ENCODE measurements at regions not wholly inside any gene's neighbourhood (a gene's known extent, or its start where the extent isn't known, plus 50 kb on each side); places are given as distances from the start of the nearest gene placed in this dataset.

DNA sequence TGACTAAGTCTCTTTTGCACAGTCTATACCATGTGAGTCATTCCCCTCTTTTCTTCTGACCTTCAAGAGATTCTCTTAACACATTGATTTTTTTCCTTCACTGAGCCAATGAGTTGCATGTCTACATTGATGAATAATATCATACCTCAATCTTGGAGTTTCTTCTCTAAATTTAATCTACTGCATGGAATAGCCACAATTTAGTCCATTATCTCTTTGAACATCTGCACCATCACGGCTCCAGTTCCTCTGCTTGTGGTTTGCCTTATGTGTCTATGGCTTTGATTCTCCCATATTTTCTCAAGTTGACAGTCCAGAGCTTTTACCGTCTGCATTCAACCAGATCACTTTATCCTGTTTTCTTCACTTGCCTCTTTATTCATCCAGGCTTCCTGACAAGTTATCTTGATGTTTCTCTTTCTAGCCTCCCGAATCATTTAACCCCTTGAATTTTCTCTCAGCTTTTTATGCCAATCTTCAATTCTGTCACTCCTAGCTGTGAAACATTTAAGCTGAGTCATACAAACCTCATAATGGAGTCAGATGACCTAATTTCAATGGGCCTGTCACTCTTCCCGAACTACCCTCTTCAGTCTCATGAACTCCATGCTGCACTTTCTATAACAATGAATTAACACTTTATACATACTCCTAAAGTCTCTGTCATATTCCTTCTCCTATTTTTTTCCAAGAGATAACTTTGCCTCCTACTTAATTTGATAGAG, 222.3 kb downstream of the CPE start:
- Mint-ChIP-seq H3K27ac (no peak overlapping the region), H3K36me3 (ENCODE audit: low read depth) (no peaks in the 10 kb centered on the region), H3K9me3 (no peaks in the 10 kb centered on the region), H3K4me3 (no peak overlapping the region), H3K4me1 (no peaks in the 10 kb centered on the region), H3K27me3 (peaks cover 1% of the 10 kb centered on the region)
- intact Hi-C loops (cut with micrococcal nuclease), result no loop called here
- DNase-seq, result no peak

DNA sequence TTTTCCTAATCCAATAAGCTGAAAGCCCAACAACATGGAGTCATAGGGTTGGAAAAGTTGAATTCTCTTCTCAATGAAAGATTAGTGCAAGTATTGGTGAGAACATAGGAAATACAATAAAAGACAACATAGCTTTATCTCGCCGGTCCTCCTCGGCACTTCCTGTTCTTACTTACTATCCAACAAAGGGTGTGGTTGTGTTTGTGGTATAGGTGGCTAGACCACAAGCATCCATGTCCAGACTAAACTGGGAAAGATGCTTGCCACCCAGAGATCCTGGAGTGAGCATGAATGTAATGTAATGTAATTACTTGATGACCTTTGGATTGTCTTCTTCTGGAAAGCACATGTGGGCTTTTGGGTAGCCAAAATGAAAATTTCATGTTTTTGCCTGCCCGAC, 223.8 kb downstream of the CPE start:
- H3K4me3 Mint-ChIP-seq, result no peak overlapping the region
- no peaks in the 10 kb centered on the region for H3K4me1 Mint-ChIP-seq
- H3K27me3 Mint-ChIP-seq, result peaks cover 1% of the 10 kb centered on the region
- no peak for DNase-seq
- H3K36me3 Mint-ChIP-seq (ENCODE audit: low read depth), result no peaks in the 10 kb centered on the region
- H3K27ac Mint-ChIP-seq, result no peak overlapping the region
- peaks cover 3% of the 10 kb centered on the region for H3K9me3 Mint-ChIP-seq
- intact Hi-C loops (cut with micrococcal nuclease), result no loop called here

DNA sequence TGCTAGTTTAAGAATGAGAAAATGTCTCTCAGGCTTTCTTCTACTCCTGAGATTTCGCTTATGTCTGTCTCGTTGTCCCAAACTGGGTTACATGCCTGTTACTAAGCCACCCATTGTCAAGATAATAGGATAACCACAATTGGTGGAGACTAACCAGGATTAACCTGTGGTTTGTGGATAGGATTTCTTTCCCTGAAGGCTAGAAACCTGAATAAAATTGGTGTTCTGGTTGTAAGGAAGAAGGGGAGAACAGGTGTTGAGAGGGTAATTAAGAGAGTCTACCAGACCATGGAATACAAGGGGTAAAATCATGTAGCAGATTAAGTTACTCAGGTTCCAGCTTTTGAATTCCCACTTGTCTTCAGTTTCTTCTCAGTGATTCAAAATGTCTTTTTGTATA, 225.4 kb downstream of the CPE start:
- no peak for DNase-seq
- Mint-ChIP-seq H3K4me3 (no peak overlapping the region), H3K27ac (no peak overlapping the region), H3K4me1 (no peaks in the 10 kb centered on the region), H3K9me3 (peaks cover 3% of the 10 kb centered on the region), H3K36me3 (ENCODE audit: low read depth) (no peaks in the 10 kb centered on the region), H3K27me3 (peaks cover 5% of the 10 kb centered on the region)
- intact Hi-C loops (cut with micrococcal nuclease), result no loop called here

DNA sequence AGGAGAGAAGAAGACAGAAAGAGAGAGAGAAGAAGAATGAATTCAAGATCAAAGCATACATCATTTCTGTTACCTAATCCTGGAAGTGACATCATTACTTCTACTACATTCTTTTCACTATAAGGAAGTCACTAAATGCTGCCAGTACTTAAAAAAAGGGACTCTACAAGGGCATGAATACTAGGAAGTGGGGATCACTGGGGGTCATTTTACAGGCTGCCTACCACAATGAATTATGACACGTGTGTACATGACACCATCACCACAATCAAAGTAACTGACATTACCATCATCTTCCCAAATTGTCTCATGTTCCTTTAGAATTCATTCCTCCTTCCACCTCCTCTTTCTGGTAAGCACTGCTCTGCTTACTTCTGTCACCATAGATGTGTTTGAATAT, 227.0 kb downstream of the CPE start:
- intact Hi-C loops (cut with micrococcal nuclease), result no loop called here
- DNase-seq, result no peak

DNA sequence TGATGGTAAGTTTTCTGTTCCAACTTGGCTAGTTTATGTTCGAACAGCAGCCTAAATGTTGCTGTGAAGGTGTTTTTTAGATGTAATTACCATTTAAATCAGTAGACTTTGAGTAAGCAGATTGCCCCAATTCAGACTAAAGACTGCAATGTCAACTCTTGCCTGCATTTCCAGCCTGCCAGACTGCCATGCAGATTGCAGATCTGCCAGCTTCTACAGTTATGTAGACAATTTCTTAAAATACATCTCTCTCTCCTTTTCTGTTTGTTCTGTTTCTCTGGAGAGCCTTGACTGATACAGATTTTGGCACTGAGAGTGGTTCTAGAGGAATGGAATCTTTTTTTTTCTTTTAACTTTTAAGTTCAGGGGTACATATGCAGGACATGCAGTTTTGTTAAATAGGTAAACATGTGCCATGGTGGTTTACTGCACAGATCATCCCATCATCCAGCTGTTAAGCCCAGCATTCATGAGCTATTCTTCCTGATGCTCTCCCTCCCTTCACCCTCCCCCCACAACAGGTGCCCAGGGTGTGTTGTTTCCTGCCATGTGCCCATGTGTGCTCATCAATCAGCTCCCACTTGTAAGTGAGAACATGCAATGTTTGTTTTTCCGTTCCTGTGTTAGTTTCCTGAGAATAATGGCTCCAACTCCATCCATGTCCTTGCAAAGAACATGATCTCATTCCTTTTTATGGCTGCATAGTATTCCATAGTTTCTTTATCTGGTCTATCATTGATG, 227.8 kb downstream of the CPE start:
- peaks cover 5% of the 10 kb centered on the region for H3K4me1 Mint-ChIP-seq
- intact Hi-C loops (cut with micrococcal nuclease), result no loop called here

More for the DNA sequence above, 227.0 kb downstream of the CPE start:
- Mint-ChIP-seq H3K4me3 (no peak overlapping the region), H3K9me3 (peaks cover 3% of the 10 kb centered on the region), H3K27me3 (peaks cover 6% of the 10 kb centered on the region), H3K27ac (no peak overlapping the region), H3K4me1 (peaks cover under 1% of the 10 kb centered on the region), H3K36me3 (ENCODE audit: low read depth) (no peaks in the 10 kb centered on the region)

DNA sequence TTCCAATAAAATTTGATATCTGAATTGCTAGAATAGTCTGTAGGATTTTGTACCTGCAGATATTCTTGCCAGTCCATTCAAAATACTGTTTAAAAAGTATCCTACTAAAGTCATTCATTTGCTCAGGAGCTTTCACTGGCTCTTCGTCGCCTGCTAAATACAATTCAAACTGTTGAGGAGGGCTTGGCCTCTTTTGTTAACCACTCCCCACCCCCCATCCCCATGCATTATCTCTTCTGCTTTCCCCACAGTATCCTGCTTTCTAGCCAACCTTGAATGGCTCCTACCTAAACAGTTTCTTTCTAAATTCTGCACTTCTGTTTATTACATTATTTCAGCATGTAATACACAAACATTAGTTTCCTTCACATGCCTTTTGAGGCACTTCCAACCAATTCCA, 230.8 kb downstream of the CPE start:
- Mint-ChIP-seq H3K9me3 (peaks cover 3% of the 10 kb centered on the region), H3K4me1 (peaks cover 17% of the 10 kb centered on the region), H3K27me3 (peaks cover 5% of the 10 kb centered on the region), H3K36me3 (ENCODE audit: low read depth) (no peaks in the 10 kb centered on the region), H3K4me3 (no peak overlapping the region), H3K27ac (no peak overlapping the region)
- no peak for DNase-seq
- intact Hi-C loops (cut with micrococcal nuclease), result loop anchor here (5.0 kb wide), 1 partner anchor 42 kb away; no protein-coding TSS in a partner anchor

More for the DNA sequence above, 227.8 kb downstream of the CPE start:
- no peak overlapping the region for H3K4me3 Mint-ChIP-seq
- DNase-seq, result no peak
- peaks cover 6% of the 10 kb centered on the region for H3K27me3 Mint-ChIP-seq
- H3K36me3 Mint-ChIP-seq (ENCODE audit: low read depth), result no peaks in the 10 kb centered on the region
- no peak overlapping the region for H3K27ac Mint-ChIP-seq
- H3K9me3 Mint-ChIP-seq, result peaks cover 3% of the 10 kb centered on the region

DNA sequence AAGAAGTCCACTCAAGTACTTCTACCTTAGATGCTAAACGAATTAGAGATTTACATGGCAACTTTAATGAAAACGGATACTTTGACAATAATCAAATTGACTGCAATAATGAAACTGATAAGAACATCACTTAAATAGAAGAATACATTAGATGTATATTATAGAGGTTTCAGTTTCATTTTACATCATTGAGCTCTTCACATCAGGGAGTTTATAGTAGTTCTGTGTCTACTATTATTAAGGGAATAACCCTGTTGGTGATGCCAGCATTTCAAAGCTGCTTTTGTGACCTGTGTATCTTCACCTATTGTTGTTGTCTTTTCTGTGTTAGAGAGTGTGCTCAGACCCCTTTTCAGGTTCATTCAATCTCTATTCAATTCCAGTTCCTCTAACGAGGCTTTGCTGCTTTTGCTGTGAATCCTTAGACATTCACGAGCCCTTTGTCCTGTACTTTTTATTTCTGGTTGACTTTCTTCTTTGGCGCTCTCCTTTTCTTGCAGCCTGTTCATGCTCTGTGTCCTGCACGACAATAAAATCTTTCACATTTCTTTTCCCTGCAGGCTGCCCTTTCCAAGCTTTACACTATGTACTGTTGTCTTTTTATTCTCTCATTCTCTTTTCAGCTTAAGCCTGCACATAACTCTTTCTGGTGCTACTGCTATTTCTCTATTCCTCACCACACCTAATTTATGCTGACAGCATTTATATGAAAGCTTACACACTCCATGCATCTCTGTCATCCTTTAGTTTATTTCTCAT, 232.1 kb downstream of the CPE start:
- Mint-ChIP-seq H3K36me3 (ENCODE audit: low read depth) (no peaks in the 10 kb centered on the region), H3K9me3 (peaks cover 3% of the 10 kb centered on the region), H3K27ac (no peak overlapping the region), H3K27me3 (peaks cover 4% of the 10 kb centered on the region), H3K4me3 (no peak overlapping the region), H3K4me1 (peaks cover 17% of the 10 kb centered on the region)
- intact Hi-C loops (cut with micrococcal nuclease), result loop anchor here (5.0 kb wide), 1 partner anchor 44 kb away; no protein-coding TSS in a partner anchor
- DNase-seq, result no peak

DNA sequence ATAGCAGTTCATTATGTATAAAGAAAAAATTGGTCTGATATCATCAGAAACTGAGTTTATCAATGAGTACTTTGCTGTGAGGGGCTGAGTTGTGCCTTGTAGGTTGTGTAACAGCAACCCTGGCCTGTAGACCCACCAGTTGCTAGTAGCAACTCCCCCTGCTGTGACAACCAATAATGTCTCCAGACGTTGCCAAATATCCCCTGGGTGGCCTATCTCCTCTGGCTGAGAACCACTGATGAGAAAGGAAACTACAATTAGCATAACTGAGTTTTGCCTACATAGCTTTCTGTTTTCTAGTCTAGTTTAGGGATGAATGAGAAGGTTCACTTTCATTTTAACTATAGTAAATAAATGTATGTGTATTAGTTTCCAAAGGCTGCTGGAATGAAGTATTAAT, 234.1 kb downstream of the CPE start:
- peak overlapping the region; percentile 3 for H3K27ac Mint-ChIP-seq
- no peak overlapping the region for H3K4me3 Mint-ChIP-seq
- intact Hi-C loops (cut with micrococcal nuclease), result loop anchor here (5.0 kb wide), 1 partner anchor 46 kb away; no protein-coding TSS in a partner anchor
- no peaks in the 10 kb centered on the region for H3K9me3 Mint-ChIP-seq
- peaks cover 17% of the 10 kb centered on the region for H3K4me1 Mint-ChIP-seq
- peak; percentile 66 for DNase-seq
- H3K36me3 Mint-ChIP-seq (ENCODE audit: low read depth), result no peaks in the 10 kb centered on the region
- H3K27me3 Mint-ChIP-seq, result peaks cover 4% of the 10 kb centered on the region

DNA sequence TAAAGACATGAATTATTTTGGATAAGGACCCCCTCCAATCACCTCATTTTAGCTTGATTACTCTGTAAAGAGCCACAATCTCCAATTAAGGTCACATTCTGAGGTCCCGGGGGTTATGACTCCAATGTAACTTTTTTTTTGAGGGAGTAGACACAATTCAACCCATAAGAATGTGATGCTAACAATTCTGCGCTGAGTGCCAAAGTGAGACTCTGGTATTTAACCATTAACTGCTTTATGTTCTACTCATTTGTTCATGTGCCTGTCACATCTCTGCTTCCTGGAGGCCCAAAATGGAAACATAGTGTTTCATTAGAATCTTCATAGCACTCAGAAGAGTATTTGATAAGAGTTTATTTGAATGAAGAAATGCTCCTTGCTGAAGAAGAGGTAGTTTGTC, 234.8 kb downstream of the CPE start:
- intact Hi-C loops (cut with micrococcal nuclease), result loop anchor here (5.0 kb wide), 1 partner anchor 46 kb away; no protein-coding TSS in a partner anchor
- Mint-ChIP-seq H3K27me3 (peaks cover 2% of the 10 kb centered on the region), H3K9me3 (peaks cover 4% of the 10 kb centered on the region), H3K27ac (peak overlapping the region; percentile 42), H3K4me3 (peak overlapping the region; percentile 5), H3K36me3 (ENCODE audit: low read depth) (no peaks in the 10 kb centered on the region), H3K4me1 (peaks cover 17% of the 10 kb centered on the region)
- DNase-seq, result no peak

DNA sequence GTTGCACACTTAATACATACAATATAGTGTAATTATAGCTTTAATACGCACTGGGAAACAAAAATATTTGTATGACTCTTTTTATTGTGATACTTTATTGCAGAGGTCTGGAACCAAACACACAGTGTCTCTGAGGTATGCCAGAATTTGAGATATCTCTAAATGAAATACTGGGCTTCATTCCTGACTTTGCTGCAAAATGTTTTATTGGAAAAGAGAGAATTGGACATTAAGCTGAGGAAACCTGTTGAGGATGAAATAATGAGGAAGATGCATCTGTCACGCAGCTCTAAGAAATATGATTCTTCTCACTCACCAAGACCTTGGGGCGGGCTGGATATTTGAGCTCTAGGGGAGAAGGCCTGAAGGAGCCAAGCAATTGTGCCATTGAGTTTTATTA, 242.1 kb downstream of the CPE start:
- H3K27ac Mint-ChIP-seq, result no peak overlapping the region
- H3K27me3 Mint-ChIP-seq, result peaks cover 1% of the 10 kb centered on the region
- H3K36me3 Mint-ChIP-seq (ENCODE audit: low read depth), result no peaks in the 10 kb centered on the region
- H3K4me1 Mint-ChIP-seq, result peaks cover 4% of the 10 kb centered on the region
- H3K4me3 Mint-ChIP-seq, result no peak overlapping the region
- peaks cover 10% of the 10 kb centered on the region for H3K9me3 Mint-ChIP-seq
- intact Hi-C loops (cut with micrococcal nuclease), result no loop called here
- DNase-seq, result no peak

DNA sequence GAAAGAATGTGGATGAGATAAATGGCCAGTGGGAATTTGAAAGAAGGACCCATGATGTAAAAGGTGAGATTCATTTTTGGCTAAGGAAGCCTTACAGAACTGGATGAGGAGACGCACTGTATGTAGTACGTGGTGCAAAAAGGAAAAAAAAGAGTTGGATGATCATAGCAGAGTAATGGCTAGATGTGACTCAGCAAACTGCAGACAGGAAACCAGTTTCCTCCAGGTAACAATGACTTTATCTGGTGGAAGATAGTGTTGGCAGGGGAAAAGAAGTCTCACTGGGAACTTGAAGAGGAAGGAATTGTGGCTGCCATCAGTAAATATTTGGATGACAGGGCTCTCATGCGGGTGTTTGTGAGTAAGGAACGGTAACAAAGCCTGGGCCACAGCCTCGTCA, 243.2 kb downstream of the CPE start:
- Mint-ChIP-seq H3K36me3 (ENCODE audit: low read depth) (no peaks in the 10 kb centered on the region), H3K27ac (no peak overlapping the region), H3K4me1 (peaks cover 4% of the 10 kb centered on the region), H3K27me3 (peaks cover 1% of the 10 kb centered on the region), H3K9me3 (peaks cover 10% of the 10 kb centered on the region), H3K4me3 (no peak overlapping the region)
- intact Hi-C loops (cut with micrococcal nuclease), result no loop called here
- DNase-seq, result no peak

DNA sequence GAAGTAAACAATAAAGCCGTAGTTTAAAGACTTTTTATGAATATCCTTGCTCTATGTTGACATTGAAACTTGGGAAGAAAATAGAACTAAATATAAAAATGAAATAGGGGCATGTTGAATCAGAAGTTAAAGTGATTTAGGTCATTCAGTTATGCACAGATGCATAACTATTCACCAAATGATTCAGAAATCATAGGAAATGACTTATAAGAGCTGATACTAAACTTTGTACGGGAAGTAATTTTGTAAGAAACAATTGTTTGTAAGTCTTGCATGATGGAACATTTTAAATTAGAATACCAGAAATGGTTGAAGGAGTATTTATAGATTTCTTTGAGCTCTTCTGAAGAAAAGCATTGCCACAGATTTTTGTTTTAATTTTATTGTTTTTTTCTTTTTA, 246.5 kb downstream of the CPE start:
- Mint-ChIP-seq H3K36me3 (ENCODE audit: low read depth) (no peaks in the 10 kb centered on the region), H3K9me3 (no peaks in the 10 kb centered on the region), H3K4me3 (no peak overlapping the region), H3K4me1 (peaks cover 4% of the 10 kb centered on the region), H3K27me3 (peaks cover 4% of the 10 kb centered on the region), H3K27ac (no peak overlapping the region)
- intact Hi-C loops (cut with micrococcal nuclease), result no loop called here
- DNase-seq, result no peak

DNA sequence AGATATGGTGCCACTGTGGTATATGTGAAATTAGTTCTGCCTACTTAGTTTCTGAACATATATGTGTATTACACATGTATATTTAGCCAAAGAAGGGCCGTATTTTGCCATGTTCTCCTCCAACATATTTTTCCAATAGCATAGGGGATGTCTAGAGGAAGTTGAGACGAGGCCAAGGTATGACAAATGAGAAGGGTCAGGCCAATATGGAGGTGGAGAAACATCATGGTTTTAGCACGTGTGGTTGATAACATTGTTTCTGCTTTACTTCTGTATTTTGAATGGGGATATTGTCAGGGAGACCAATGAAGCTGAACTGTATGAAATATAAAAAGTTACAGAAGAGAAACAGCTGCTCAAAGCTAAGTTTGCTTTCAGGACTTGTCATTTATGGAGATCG, 246.7 kb upstream of the TLL1 start:
- Mint-ChIP-seq H3K9me3 (no peaks in the 10 kb centered on the region), H3K27ac (no peak overlapping the region), H3K4me1 (peaks cover 4% of the 10 kb centered on the region), H3K27me3 (peaks cover 4% of the 10 kb centered on the region), H3K4me3 (no peak overlapping the region), H3K36me3 (ENCODE audit: low read depth) (no peaks in the 10 kb centered on the region)
- DNase-seq, result no peak
- intact Hi-C loops (cut with micrococcal nuclease), result no loop called here

DNA sequence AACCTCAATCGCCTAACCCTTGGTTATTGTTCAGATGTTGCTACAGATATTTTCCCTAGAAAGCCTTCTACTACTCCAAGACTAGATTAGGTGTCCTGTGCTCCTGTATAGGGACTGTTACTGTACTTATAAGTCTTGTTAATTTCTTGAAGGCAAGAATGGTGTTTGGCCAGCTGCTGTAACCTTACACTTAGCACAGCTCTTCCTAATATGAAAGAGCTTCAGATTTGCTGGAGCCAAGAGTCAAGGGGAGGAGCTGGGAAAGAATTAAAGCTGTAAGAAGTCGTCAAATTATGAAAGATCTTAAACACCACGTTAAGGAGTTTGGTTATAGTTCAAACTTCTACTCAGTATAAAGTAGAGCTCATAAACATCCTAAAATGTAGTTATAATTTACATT, 245.9 kb upstream of the TLL1 start:
- DNase-seq, result no peak
- peaks cover 4% of the 10 kb centered on the region for H3K27me3 Mint-ChIP-seq
- no peaks in the 10 kb centered on the region for H3K9me3 Mint-ChIP-seq
- H3K36me3 Mint-ChIP-seq (ENCODE audit: low read depth), result no peaks in the 10 kb centered on the region
- H3K27ac Mint-ChIP-seq, result no peak overlapping the region
- intact Hi-C loops (cut with micrococcal nuclease), result no loop called here
- H3K4me3 Mint-ChIP-seq, result no peak overlapping the region
- H3K4me1 Mint-ChIP-seq, result no peaks in the 10 kb centered on the region
